ENCODE measurements at regions not wholly inside any gene's neighbourhood (a gene's known extent, or its start where the extent isn't known, plus 50 kb on each side); places are given as distances from the start of the nearest gene placed in this dataset.
A peak's percentile ranks its signal among the peaks of the same experiment; 100 is the strongest.
"Not testable (repeated sequence)": the region's sequence is repeated elsewhere in the genome, so short reads cannot be mapped to it uniquely, and the experiment has no call there.

GRCh38 chr14:105879503-105879866 is 353.1 kb downstream of the TMEM121 start:
- TF ChIP-seq CTCF (IDR thresholded peaks at IDR 0.05), result no peak
- H3K36me3 ChIP-seq, result no peaks in the 10 kb centered on the region
- ATAC-seq, result no peak
- H3K27ac ChIP-seq, result no peak overlapping the region
- H3K27me3 ChIP-seq (ENCODE audit: low read depth), result no peaks in the 10 kb centered on the region
- no peaks in the 10 kb centered on the region for H3K9me3 ChIP-seq
- no peak overlapping the region for H3K4me3 ChIP-seq
- intact Hi-C loops (cut with DNase I), result no loop called here
- no peaks in the 10 kb centered on the region for H3K4me1 ChIP-seq
- DNase-seq, result no peak

GRCh38 chr14:105879867-105880561 is 353.6 kb downstream of the TMEM121 start:
- Histone ChIP-seq H3K4me1 (no peaks in the 10 kb centered on the region), H3K36me3 (no peaks in the 10 kb centered on the region), H3K27me3 (ENCODE audit: low read depth) (no peaks in the 10 kb centered on the region), H3K9me3 (no peaks in the 10 kb centered on the region), H3K27ac (no peak overlapping the region), H3K4me3 (no peak overlapping the region)
- ATAC-seq (peak; percentile 12 to 20), DNase-seq (peak; percentile 43)
- no peak for TF ChIP-seq CTCF (IDR thresholded peaks at IDR 0.05)
- intact Hi-C loops (cut with DNase I), result no loop called here

GRCh38 chr14:105880616-105881015 is 354.2 kb downstream of the TMEM121 start:
- no peak overlapping the region for H3K27ac ChIP-seq
- intact Hi-C loops (cut with DNase I), result no loop called here
- H3K36me3 ChIP-seq, result no peaks in the 10 kb centered on the region
- no peak overlapping the region for H3K4me3 ChIP-seq
- DNase-seq (peak; percentile 42), ATAC-seq (no peak)
- H3K9me3 ChIP-seq, result no peaks in the 10 kb centered on the region
- H3K27me3 ChIP-seq (ENCODE audit: low read depth), result no peaks in the 10 kb centered on the region
- H3K4me1 ChIP-seq, result no peaks in the 10 kb centered on the region
- TF ChIP-seq CTCF (IDR thresholded peaks at IDR 0.05), result no peak

- Histone ChIP-seq H3K27ac (no peak overlapping the region), H3K4me1 (no peaks in the 10 kb centered on the region), H3K36me3 (no peaks in the 10 kb centered on the region), H3K27me3 (ENCODE audit: low read depth) (no peaks in the 10 kb centered on the region), H3K4me3 (no peak overlapping the region), H3K9me3 (no peaks in the 10 kb centered on the region)
- TF ChIP-seq CTCF (IDR thresholded peaks at IDR 0.05), result no peak
- intact Hi-C loops (cut with DNase I), result no loop called here
- ATAC-seq, result no peak
- peak; percentile 30 for DNase-seq
Observed at GRCh38 chr14:105881021-105881930, 354.9 kb downstream of the TMEM121 start.

- peak; percentile 23 for DNase-seq
- H3K9me3 ChIP-seq; intact Hi-C loops (cut with DNase I); H3K4me3 ChIP-seq; H3K36me3 ChIP-seq; ATAC-seq; H3K27me3 ChIP-seq (ENCODE audit: low read depth); H3K4me1 ChIP-seq; H3K27ac ChIP-seq: not testable (repeated sequence)
Observed at GRCh38 chr14:105882011-105882410, 355.6 kb downstream of the TMEM121 start.

- no peaks in the 10 kb centered on the region for H3K9me3 ChIP-seq
- ATAC-seq (no peak), DNase-seq (peak; percentile 13)
- no peaks in the 10 kb centered on the region for H3K36me3 ChIP-seq
- no peak for TF ChIP-seq CTCF (IDR thresholded peaks at IDR 0.05)
- H3K27ac ChIP-seq, result no peak overlapping the region
- intact Hi-C loops (cut with DNase I), result no loop called here
- no peaks in the 10 kb centered on the region for H3K27me3 ChIP-seq (ENCODE audit: low read depth)
- no peak overlapping the region for H3K4me3 ChIP-seq
- H3K4me1 ChIP-seq, result no peaks in the 10 kb centered on the region
Observed at GRCh38 chr14:105882626-105883025, 356.2 kb downstream of the TMEM121 start.

Data from lower lobe of right lung (tissue), 2 donors.